GM19438 (cell line): ENCODE measurements at regions not wholly inside any gene's neighbourhood (a gene's known extent, or its start where the extent isn't known, plus 50 kb on each side); places are given as distances from the start of the nearest gene placed in this dataset.

Source experiments
- ATAC-seq: cut with Tn5 transposase; IDR thresholded peaks from one replicate; pipeline ENCODE4 v1.9.1; 2021; ENCODE audit warnings: low read depth; ENCODE audit not compliant: unreplicated experiment

- ATAC-seq = no peak
Measured at GRCh38 chr15:61500951-61501620, 272.0 kb upstream of the RORA start.

GRCh38 chr15:61500523-61500922, 271.4 kb upstream of the RORA start:
- no peak for ATAC-seq

GRCh38 chr15:61499376-61499775, 270.3 kb upstream of the RORA start:
- no peak for ATAC-seq

- ATAC-seq = no peak
Measured at GRCh38 chr15:61489571-61489970, 260.5 kb upstream of the RORA start.

GRCh38 chr15:61483599-61483998, 254.5 kb upstream of the RORA start:
- no peak for ATAC-seq

- ATAC-seq = no peak
Measured at GRCh38 chr15:61481886-61482285, 252.8 kb upstream of the RORA start.

- no peak for ATAC-seq
Measured at GRCh38 chr15:61480863-61481262, 251.8 kb upstream of the RORA start.

- ATAC-seq = no peak
Measured at GRCh38 chr15:61480295-61480694, 251.2 kb upstream of the RORA start.

GRCh38 chr15:61479613-61480012, 250.5 kb upstream of the RORA start:
- ATAC-seq = no peak

- ATAC-seq = no peak
Measured at GRCh38 chr15:61476741-61477140, 247.6 kb upstream of the RORA start.

- ATAC-seq = no peak
Measured at GRCh38 chr15:61474796-61475195, 245.7 kb upstream of the RORA start.

GRCh38 chr15:61467823-61468222, 238.7 kb upstream of the RORA start:
- no peak for ATAC-seq

GRCh38 chr15:61459785-61460707, 230.9 kb upstream of the RORA start:
- ATAC-seq = no peak

- ATAC-seq = no peak
Measured at GRCh38 chr15:61457050-61457733, 228.1 kb upstream of the RORA start.

- ATAC-seq = no peak
Measured at GRCh38 chr15:61449186-61449702, 220.1 kb upstream of the RORA start.

- no peak for ATAC-seq
Measured at GRCh38 chr15:61447981-61448380, 218.9 kb upstream of the RORA start.

- ATAC-seq = no peak
Measured at GRCh38 chr15:61444585-61444984, 215.5 kb upstream of the RORA start.

- ATAC-seq = no peak
Measured at GRCh38 chr15:61442821-61443220, 213.7 kb upstream of the RORA start.

GRCh38 chr15:61441891-61442290, 212.8 kb upstream of the RORA start:
- no peak for ATAC-seq

GRCh38 chr15:61426466-61426865, 197.4 kb upstream of the RORA start:
- no peak for ATAC-seq

- ATAC-seq = no peak
Measured at GRCh38 chr15:61425934-61426333, 196.8 kb upstream of the RORA start.
